H9 (cell line): ENCODE measurements at regions not wholly inside any gene's neighbourhood (a gene's known extent, or its start where the extent isn't known, plus 50 kb on each side); places are given as distances from the start of the nearest gene placed in this dataset.

Experiments
- DNase-seq: peaks from one replicate; pipeline ENCODE4 v3.0.0-alpha.2; 2017
- H2AFZ ChIP-seq: one replicate; pipeline ENCODE4 v1.6.1; 2013; ENCODE audit warnings: mild to moderate bottlenecking, low read length, control low read depth, moderate library complexity
- H2AK5ac ChIP-seq: 2 replicates; pipeline ENCODE4 v1.6.1; 2013; ENCODE audit warnings: low read length, control low read depth, mixed read lengths; ENCODE audit not compliant: insufficient read length
- H2BK120ac ChIP-seq: one replicate; pipeline ENCODE4 v1.6.1; 2013; ENCODE audit warnings: low read depth, mild to moderate bottlenecking, low read length, control low read depth, inconsistent platforms; ENCODE audit not compliant: poor library complexity, severe bottlenecking
- H2BK12ac ChIP-seq: 2 replicates; pipeline ENCODE4 v1.6.1; 2013; ENCODE audit warnings: low read length, control low read depth, mixed read lengths, low read depth; ENCODE audit not compliant: insufficient read length
- H2BK15ac ChIP-seq: 2 replicates; pipeline ENCODE4 v1.6.1; 2013; ENCODE audit warnings: low read depth, low read length, control low read depth
- H2BK20ac ChIP-seq: one replicate; pipeline ENCODE4 v1.6.1; 2013; ENCODE audit warnings: low read depth, mild to moderate bottlenecking, low read length, control low read depth, inconsistent platforms; ENCODE audit not compliant: poor library complexity, severe bottlenecking
- H2BK5ac ChIP-seq: 2 replicates; pipeline ENCODE4 v1.6.1; 2013; ENCODE audit warnings: low read length, control low read depth, mixed read lengths; ENCODE audit not compliant: insufficient read length
- H3K14ac ChIP-seq: 2 replicates; pipeline ENCODE4 v1.6.1; 2013; ENCODE audit warnings: low read length, control low read depth; ENCODE audit not compliant: insufficient read depth
- H3K18ac ChIP-seq: 2 replicates; pipeline ENCODE4 v1.6.1; 2013; ENCODE audit warnings: low read depth, mild to moderate bottlenecking, mixed read lengths, low read length, control low read depth; ENCODE audit not compliant: insufficient read length
- H3K23ac ChIP-seq: 2 replicates; pipeline ENCODE4 v1.6.1; 2013; ENCODE audit warnings: low read length, control low read depth, mixed read lengths, low read depth; ENCODE audit not compliant: insufficient read length
- H3K23me2 ChIP-seq: 2 replicates; pipeline ENCODE4 v1.6.1; 2013; ENCODE audit warnings: low read depth, mild to moderate bottlenecking, mixed read lengths, low read length, control low read depth; ENCODE audit not compliant: insufficient read length, poor library complexity, severe bottlenecking
- H3K27ac ChIP-seq: 2 replicates; pipeline ENCODE4 v1.5.1; 2013; ENCODE audit warnings: low read length, control low read depth, mixed read lengths, low read depth; ENCODE audit not compliant: insufficient read length
- H3K27me3 ChIP-seq: 2 replicates; pipeline ENCODE4 v1.6.1; 2013; ENCODE audit warnings: low read length, control low read depth, inconsistent platforms; ENCODE audit not compliant: insufficient read depth
- H3K4ac ChIP-seq: 2 replicates; pipeline ENCODE4 v1.6.1; 2013; ENCODE audit warnings: low read depth, mild to moderate bottlenecking, control low read depth, inconsistent platforms, low read length, moderate library complexity
- H3K4me1 ChIP-seq: 2 replicates; pipeline ENCODE4 v1.6.1; 2013; ENCODE audit warnings: low read length, control low read depth, inconsistent platforms; ENCODE audit not compliant: insufficient read depth
- H3K4me2 ChIP-seq: 2 replicates; pipeline ENCODE4 v1.6.1; 2013; ENCODE audit warnings: low read length, control low read depth, mixed read lengths; ENCODE audit not compliant: insufficient read length, insufficient read depth
- H3K56ac ChIP-seq: 2 replicates; pipeline ENCODE4 v1.6.1; 2013; ENCODE audit warnings: low read depth, mild to moderate bottlenecking, mixed read lengths, low read length, control low read depth; ENCODE audit not compliant: insufficient read length
- H3K79me1 ChIP-seq: 2 replicates; pipeline ENCODE4 v1.6.1; 2013; ENCODE audit warnings: low read depth, mild to moderate bottlenecking, moderate library complexity, low read length, control low read depth, inconsistent platforms; ENCODE audit not compliant: insufficient read depth, poor library complexity, severe bottlenecking
- H3K79me2 ChIP-seq: 2 replicates; pipeline ENCODE4 v1.6.1; 2013; ENCODE audit warnings: low read length, control low read depth, inconsistent platforms; ENCODE audit not compliant: insufficient read depth
- H3K9ac ChIP-seq: 2 replicates; pipeline ENCODE4 v1.6.1; 2013; ENCODE audit warnings: low read length, control low read depth, mixed read lengths; ENCODE audit not compliant: insufficient read length; ENCODE audit errors: extremely low read depth
- H3K9me3 ChIP-seq: one replicate; pipeline ENCODE4 v1.6.1; 2013; ENCODE audit warnings: low read depth, low read length, inconsistent platforms; ENCODE audit not compliant: control insufficient read depth
- H3T11ph ChIP-seq: one replicate; pipeline ENCODE4 v1.6.1; 2013; ENCODE audit warnings: mild to moderate bottlenecking, low read length, control low read depth, inconsistent platforms
- H4K20me1 ChIP-seq: one replicate; pipeline ENCODE4 v1.6.1; 2013; ENCODE audit not compliant: control insufficient read depth, insufficient read length, insufficient read depth
- H4K5ac ChIP-seq: 2 replicates; pipeline ENCODE4 v1.6.1; 2013; ENCODE audit warnings: low read depth, mild to moderate bottlenecking, mixed read lengths, low read length, control low read depth; ENCODE audit not compliant: insufficient read length
- H4K8ac ChIP-seq: replicated peaks from 2 replicates; pipeline ENCODE4 v1.6.1; 2013; ENCODE audit warnings: low read length, control low read depth, mixed read lengths, low read depth; ENCODE audit not compliant: insufficient read length
- H4K91ac ChIP-seq: 2 replicates; pipeline ENCODE4 v1.6.1; 2013; ENCODE audit warnings: low read depth, mild to moderate bottlenecking, moderate library complexity, mixed read lengths, low read length, control low read depth; ENCODE audit not compliant: insufficient read length
- H3K27ac Mint-ChIP-seq, 3 experiments: 2 replicates in 2 of 3; 3 replicates in 1 of 3; pipeline ENCODE4 v1.8.0; 2020 to 2021; ENCODE audit warnings: mixed read lengths in 3 of 3, mild to moderate bottlenecking in 1 of 3, moderate library complexity in 1 of 3
- H3K27me3 Mint-ChIP-seq: 2 replicates; pipeline ENCODE4 v1.8.0; 2021; ENCODE audit warnings: low read depth, mild to moderate bottlenecking, moderate library complexity, mixed read lengths
- H3K36me3 Mint-ChIP-seq, 3 experiments: 2 replicates in 2 of 3; 3 replicates in 1 of 3; pipeline ENCODE4 v1.8.0; 2020 to 2021; ENCODE audit warnings: low read depth in 3 of 3, mixed read lengths in 3 of 3; ENCODE audit not compliant: insufficient read depth in 1 of 3
- H3K4me1 Mint-ChIP-seq, 2 experiments: 2 replicates each; pipeline ENCODE4 v1.8.0; 2020; ENCODE audit warnings: mixed read lengths in 2 of 2
- H3K4me3 Mint-ChIP-seq, 2 experiments: 2 replicates in 1 of 2; 3 replicates in 1 of 2; pipeline ENCODE4 v1.8.0; 2020 to 2021; ENCODE audit warnings: mild to moderate bottlenecking in 2 of 2, mixed read lengths in 2 of 2, moderate library complexity in 1 of 2
- H3K9me3 Mint-ChIP-seq, 2 experiments: 2 replicates in 1 of 2; 3 replicates in 1 of 2; pipeline ENCODE4 v1.8.0; 2020; ENCODE audit warnings: mild to moderate bottlenecking in 2 of 2, mixed read lengths in 2 of 2, moderate library complexity in 1 of 2
- CTCF ChIP-seq: fragments of 200-600 bp; sonication (generic); conservative IDR thresholded peaks from 3 replicates; pipeline ENCODE4 v1.8.0; 2021; ENCODE audit warnings: antibody characterized with exemption, mild to moderate bottlenecking

- peaks cover 0 to 7% (median 7%) of the 10 kb centered on the region in 3 experiments; a peak in 4 of 7 replicates for H3K36me3 Mint-ChIP-seq
- no peak overlapping the region for H3K27ac Mint-ChIP-seq
- H3K4me2 ChIP-seq: no peak overlapping the region
- no peak overlapping the region for H3K27ac ChIP-seq
- H3K9me3 ChIP-seq: peaks cover 13% of the 10 kb centered on the region
- H3K27me3 ChIP-seq: no peaks in the 10 kb centered on the region
- no peak overlapping the region for H2BK20ac ChIP-seq
- no peak overlapping the region for H2BK120ac ChIP-seq
- DNase-seq: no peak
- H2BK12ac ChIP-seq: no peak overlapping the region
- no peak overlapping the region for H3K14ac ChIP-seq
- no peak overlapping the region for H3K56ac ChIP-seq
- H3T11ph ChIP-seq: no peak overlapping the region
- no peak overlapping the region for H2BK5ac ChIP-seq
- H2AK5ac ChIP-seq: no peak overlapping the region
- no peak overlapping the region for H3K4me3 Mint-ChIP-seq
- no peak overlapping the region for H3K9ac ChIP-seq
- no peaks in the 10 kb centered on the region for H3K79me1 ChIP-seq
- H2AFZ ChIP-seq: no peak overlapping the region
- no peak overlapping the region for H4K91ac ChIP-seq
- H3K4ac ChIP-seq: no peak overlapping the region
- H4K5ac ChIP-seq: no peak overlapping the region
- H3K4me1 ChIP-seq: peaks cover 3% of the 10 kb centered on the region; the same call in 1 of the 2 replicates
- no peak overlapping the region for H3K23ac ChIP-seq
- H3K9me3 Mint-ChIP-seq: peaks cover 11 to 67% of the 10 kb centered on the region in 2 experiments
- no peak for TF ChIP-seq CTCF
- peaks cover 1% of the 10 kb centered on the region for H3K27me3 Mint-ChIP-seq
- no peak overlapping the region for H2BK15ac ChIP-seq
- no peaks in the 10 kb centered on the region for H3K79me2 ChIP-seq
- no peak overlapping the region for H3K18ac ChIP-seq
- no peak overlapping the region for H4K8ac ChIP-seq
- H4K20me1 ChIP-seq: no peaks in the 10 kb centered on the region
- peaks cover 12 to 17% of the 10 kb centered on the region in 2 experiments for H3K4me1 Mint-ChIP-seq
- no peaks in the 10 kb centered on the region for H3K23me2 ChIP-seq
These were observed 96.8 kb upstream of the GRIA3 start for GRCh38 chrX:123087326-123087725.
